ENCODE measurements at regions not wholly inside any gene's neighbourhood (a gene's known extent, or its start where the extent isn't known, plus 50 kb on each side); places are given as distances from the start of the nearest gene placed in this dataset.

GRCh38 chr5:1670351-1670750 is 129.3 kb downstream of the MRPL36 start:
- no peak for TF ChIP-seq CTCF (IDR thresholded peaks at IDR 0.05; ENCODE audit: control extremely low read depth, extremely low read depth, low read depth, missing control alignments)
- CTCF ChIA-PET = interaction anchor here (1.2 kb wide), 1 partner anchor 8 kb away, joined by 3 read pairs; no protein-coding TSS in a partner anchor

GRCh38 chr5:1669276-1670155 is 130.1 kb downstream of the MRPL36 start:
- ChIA-PET CTCF (interaction anchor here (1.0 to 1.2 kb wide), 4 partner anchors 9 to 370 kb away, joined by 3 to 5 read pairs (median 3); no protein-coding TSS in a partner anchor), POLR2A (interaction anchor here (0.5 kb wide), 1 partner anchor 450 kb away, joined by 3 read pairs; no protein-coding TSS in a partner anchor)
- DNase-seq (ENCODE audit: extremely low spot score) = no peak
- no peak for TF ChIP-seq CTCF (IDR thresholded peaks at IDR 0.05; ENCODE audit: control extremely low read depth, extremely low read depth, low read depth, missing control alignments)

More at GRCh38 chr5:1670351-1670750, 129.3 kb downstream of the MRPL36 start:
- POLR2A ChIA-PET = interaction anchor here (0.5 kb wide), 1 partner anchor 450 kb away, joined by 3 read pairs; no protein-coding TSS in a partner anchor
- no peak for DNase-seq (ENCODE audit: extremely low spot score)

GRCh38 chr5:1668141-1668721 is 131.4 kb downstream of the MRPL36 start:
- CTCF ChIA-PET = interaction anchor here (0.6 to 1.2 kb wide), 4 partner anchors 14 to 661 kb away, joined by 3 to 5 read pairs (median 3); no protein-coding TSS in a partner anchor
- TF ChIP-seq CTCF (IDR thresholded peaks at IDR 0.05; ENCODE audit: control extremely low read depth, extremely low read depth, low read depth, missing control alignments) = no peak
- no peak for DNase-seq (ENCODE audit: extremely low spot score)
- POLR2A ChIA-PET = no interaction called here

GRCh38 chr5:1667648-1668140 is 131.9 kb downstream of the MRPL36 start:
- ChIA-PET POLR2A (no interaction called here), CTCF (no interaction called here)
- no peak for TF ChIP-seq CTCF (IDR thresholded peaks at IDR 0.05; ENCODE audit: control extremely low read depth, extremely low read depth, low read depth, missing control alignments)
- no peak for DNase-seq (ENCODE audit: extremely low spot score)

- POLR2A ChIA-PET = no interaction called here
- DNase-seq (ENCODE audit: extremely low spot score) = peak; percentile 68
- peak; percentile 32 for TF ChIP-seq CTCF (IDR thresholded peaks at IDR 0.05; ENCODE audit: control extremely low read depth, extremely low read depth, low read depth, missing control alignments)
- CTCF ChIA-PET = no interaction called here
Measured at GRCh38 chr5:1666812-1667588, 132.6 kb downstream of the MRPL36 start.

GRCh38 chr5:1666221-1666620 is 133.4 kb downstream of the MRPL36 start:
- ChIA-PET POLR2A (no interaction called here), CTCF (no interaction called here)
- no peak for DNase-seq (ENCODE audit: extremely low spot score)
- TF ChIP-seq CTCF (IDR thresholded peaks at IDR 0.05; ENCODE audit: control extremely low read depth, extremely low read depth, low read depth, missing control alignments) = no peak

All from GM10248 (cell line).